K562 (cell line): ENCODE measurements at regions not wholly inside any gene's neighbourhood (a gene's known extent, or its start where the extent isn't known, plus 50 kb on each side); places are given as distances from the start of the nearest gene placed in this dataset.

Source experiments
- BMI1 ChIP-seq: fragments of 150-350 bp; IDR thresholded peaks from 2 replicates; pipeline ENCODE4 v1.6.1; 2014; ENCODE audit warnings: low read length
- CBFB ChIP-seq: sonication (generic); formaldehyde crosslinking; IDR thresholded peaks from 2 replicates; pipeline ENCODE4 v1.4.0; 2020; ENCODE audit warnings: mild to moderate bottlenecking, missing genetic modification reagents
- ETV6 ChIP-seq, 3 experiments: fragments of 150-350 bp in 1 of 3; sonication (generic) in 1 of 3; formaldehyde crosslinking in 1 of 3; IDR thresholded peaks; 2 replicates each; pipeline versions ENCODE4 v1.6.1 to v1.8.0; 2014 to 2022; ENCODE audit warnings: borderline replicate concordance in 2 of 3, low read depth in 2 of 3, antibody characterized with exemption in 1 of 3, low read length in 1 of 3, mild to moderate bottlenecking in 1 of 3, missing genetic modification reagents in 1 of 3
- FOXJ3 ChIP-seq: sonication (generic); formaldehyde crosslinking; IDR thresholded peaks from 2 replicates; pipeline ENCODE4 v1.4.0; 2020; ENCODE audit warnings: mild to moderate bottlenecking, missing genetic modification reagents
- KAT8 ChIP-seq: fragments of 450-650 bp; IDR thresholded peaks from 2 replicates; pipeline ENCODE4 v1.6.1; 2016; ENCODE audit warnings: low read depth, mild to moderate bottlenecking
- L3MBTL2 ChIP-seq: fragments of 450-650 bp; IDR thresholded peaks from 2 replicates; pipeline ENCODE4 v1.6.1; 2016; ENCODE audit warnings: mild to moderate bottlenecking, moderate library complexity
- MCM5 ChIP-seq: fragments of 450-650 bp; IDR thresholded peaks from 2 replicates; pipeline ENCODE4 v1.6.1; 2016; ENCODE audit warnings: low read depth
- MEIS2 ChIP-seq: fragments of 450-650 bp; IDR thresholded peaks from 2 replicates; pipeline ENCODE4 v1.6.1; 2014; ENCODE audit warnings: mild to moderate bottlenecking; ENCODE audit not compliant: partially characterized antibody
- NR2C1 ChIP-seq, 2 experiments: fragments of 450-650 bp; IDR thresholded peaks; 2 replicates each; pipeline ENCODE4 v1.6.1; 2017; ENCODE audit warnings: mild to moderate bottlenecking in 2 of 2, antibody characterized with exemption in 1 of 2, inconsistent platforms in 1 of 2, missing compliant biosample characterization in 1 of 2, missing genetic modification characterization in 1 of 2
- PTTG1 ChIP-seq: fragments of 450-650 bp; IDR thresholded peaks from 2 replicates; pipeline ENCODE4 v1.6.1; 2016; ENCODE audit warnings: low read depth, mild to moderate bottlenecking, missing genetic modification characterization, missing compliant biosample characterization
- RCOR1 ChIP-seq, 2 experiments: IDR thresholded peaks; 2 replicates each; pipeline ENCODE4 v1.6.1; 2012; ENCODE audit warnings: low read depth in 2 of 2, low read length in 2 of 2, borderline replicate concordance in 1 of 2, improper control_type of control experiment in 1 of 2
- SMAD4 ChIP-seq: fragments of 250-450 bp; sonication (Bioruptor Pico); conservative IDR thresholded peaks from 2 replicates; pipeline ENCODE4 v1.8.0; 2021; ENCODE audit warnings: inconsistent platforms, mild to moderate bottlenecking, moderate library complexity
- XRCC5 ChIP-seq: fragments of 200-400 bp; formaldehyde crosslinking; IDR thresholded peaks from 2 replicates; pipeline ENCODE4 v1.6.1; 2017; ENCODE audit warnings: low read depth, mild to moderate bottlenecking, low read length
- ZKSCAN3 ChIP-seq: fragments of 250-450 bp; sonication (Bioruptor Pico); IDR thresholded peaks from 2 replicates; pipeline ENCODE4 v1.4.0; 2020
- ZNF584 ChIP-seq: fragments of 200-800 bp; sonication (Bioruptor generic); IDR thresholded peaks from 2 replicates; pipeline ENCODE4 v1.6.1; 2016; ENCODE audit warnings: low read depth, mild to moderate bottlenecking, missing genetic modification characterization, missing compliant biosample characterization
- TF ChIP-seq, protein P1 (sequence below): IDR thresholded peaks from 2 replicates; pipeline ENCODE4 v1.6.1; 2014; ENCODE audit warnings: antibody characterized with exemption
- TF ChIP-seq, protein P2 (sequence below): sonication (generic); formaldehyde crosslinking; IDR thresholded peaks from 2 replicates; pipeline ENCODE4 v1.8.0; 2023; ENCODE audit warnings: mild to moderate bottlenecking, missing genetic modification reagents
- TF ChIP-seq, protein P3 (sequence below): sonication (generic); IDR thresholded peaks from 2 replicates; pipeline ENCODE4 v1.6.1; 2016
- TF ChIP-seq, protein P4 (sequence below): fragments of 250-450 bp; sonication (Bioruptor Pico); IDR thresholded peaks from 2 replicates; pipeline ENCODE4 v1.9.0; 2021; ENCODE audit warnings: mild to moderate bottlenecking, inconsistent platforms

DNA sequence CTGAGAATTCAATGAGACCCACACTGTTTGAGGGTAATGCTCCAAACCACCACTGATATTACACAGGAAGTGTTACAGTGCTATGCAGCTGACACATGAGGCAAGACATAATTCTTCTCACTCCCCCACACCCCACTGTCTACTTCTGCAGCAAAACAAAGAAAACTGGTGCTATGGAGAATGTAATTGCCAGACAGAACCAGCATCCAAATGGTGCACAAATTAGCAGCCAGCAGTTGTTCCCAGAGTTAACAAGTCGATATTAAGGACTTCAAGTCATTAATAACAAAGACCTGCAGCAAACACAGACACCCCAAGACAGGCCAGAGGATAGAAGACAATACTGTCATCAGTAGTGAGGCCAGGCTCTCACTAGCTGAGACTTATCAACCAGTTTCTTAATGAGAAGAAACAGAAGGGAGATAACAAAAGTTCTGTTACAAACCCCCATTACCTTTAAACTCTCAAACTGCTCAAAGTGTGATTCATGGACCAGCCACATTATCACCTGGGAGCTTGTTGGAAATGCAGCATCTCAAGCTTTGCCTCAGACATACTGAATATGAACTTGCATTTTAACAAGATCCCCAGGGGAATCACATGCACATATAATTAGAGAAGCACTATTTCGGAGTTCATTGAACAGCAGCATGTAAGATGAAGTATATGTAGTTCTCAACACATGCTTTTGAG, 58.7 kb upstream of the FNDC3B start (continued):
- TF ChIP-seq ETV6 (IDR thresholded peaks at IDR 0.05; ENCODE audit: borderline replicate concordance in 1 of 2, low read depth in 2 of 2, low read length in 1 of 2) (0 out of 4 replicates have a peak, but pooled peaks of 1 of the 2 experiments have one; percentile 50), ETV6 (CRISPR knock-in tag; IDR thresholded peaks at IDR 0.05; ENCODE audit: borderline replicate concordance) (no peak), RCOR1 (IDR thresholded peaks at IDR 0.05; ENCODE audit: borderline replicate concordance in 1 of 2, low read depth in 2 of 2, low read length in 2 of 2) (peak in 1 of 2 experiments; percentile 18; a peak in 1 of 4 replicates), FOXJ3 (CRISPR knock-in tag) (no peak), CBFB (no peak), ZNF584 (CRISPR knock-in tag) (peak; percentile 80), KAT8 (no peak), L3MBTL2 (peak; percentile 52; the same call in 1 of the 2 replicates), MCM5 (no peak), BMI1 (no peak), PTTG1 (tag) (no peak; the same call in 1 of the 2 replicates), NR2C1 (IDR thresholded peaks at IDR 0.05) (no peak), NR2C1 (tag; IDR thresholded peaks at IDR 0.05) (peak; percentile 21; the same call in 1 of the 2 replicates), SMAD4 (CRISPR knock-in tag) (peak; percentile 87), ZKSCAN3 (CRISPR knock-in tag) (no peak), XRCC5 (no peak), MEIS2 (peak; percentile 97)
- TF ChIP-seq, protein P1, sequence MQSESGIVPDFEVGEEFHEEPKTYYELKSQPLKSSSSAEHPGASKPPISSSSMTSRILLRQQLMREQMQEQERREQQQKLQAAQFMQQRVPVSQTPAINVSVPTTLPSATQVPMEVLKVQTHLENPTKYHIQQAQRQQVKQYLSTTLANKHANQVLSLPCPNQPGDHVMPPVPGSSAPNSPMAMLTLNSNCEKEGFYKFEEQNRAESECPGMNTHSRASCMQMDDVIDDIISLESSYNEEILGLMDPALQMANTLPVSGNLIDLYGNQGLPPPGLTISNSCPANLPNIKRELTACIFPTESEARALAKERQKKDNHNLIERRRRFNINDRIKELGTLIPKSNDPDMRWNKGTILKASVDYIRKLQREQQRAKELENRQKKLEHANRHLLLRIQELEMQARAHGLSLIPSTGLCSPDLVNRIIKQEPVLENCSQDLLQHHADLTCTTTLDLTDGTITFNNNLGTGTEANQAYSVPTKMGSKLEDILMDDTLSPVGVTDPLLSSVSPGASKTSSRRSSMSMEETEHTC, result no peak
- TF ChIP-seq, protein P2, sequence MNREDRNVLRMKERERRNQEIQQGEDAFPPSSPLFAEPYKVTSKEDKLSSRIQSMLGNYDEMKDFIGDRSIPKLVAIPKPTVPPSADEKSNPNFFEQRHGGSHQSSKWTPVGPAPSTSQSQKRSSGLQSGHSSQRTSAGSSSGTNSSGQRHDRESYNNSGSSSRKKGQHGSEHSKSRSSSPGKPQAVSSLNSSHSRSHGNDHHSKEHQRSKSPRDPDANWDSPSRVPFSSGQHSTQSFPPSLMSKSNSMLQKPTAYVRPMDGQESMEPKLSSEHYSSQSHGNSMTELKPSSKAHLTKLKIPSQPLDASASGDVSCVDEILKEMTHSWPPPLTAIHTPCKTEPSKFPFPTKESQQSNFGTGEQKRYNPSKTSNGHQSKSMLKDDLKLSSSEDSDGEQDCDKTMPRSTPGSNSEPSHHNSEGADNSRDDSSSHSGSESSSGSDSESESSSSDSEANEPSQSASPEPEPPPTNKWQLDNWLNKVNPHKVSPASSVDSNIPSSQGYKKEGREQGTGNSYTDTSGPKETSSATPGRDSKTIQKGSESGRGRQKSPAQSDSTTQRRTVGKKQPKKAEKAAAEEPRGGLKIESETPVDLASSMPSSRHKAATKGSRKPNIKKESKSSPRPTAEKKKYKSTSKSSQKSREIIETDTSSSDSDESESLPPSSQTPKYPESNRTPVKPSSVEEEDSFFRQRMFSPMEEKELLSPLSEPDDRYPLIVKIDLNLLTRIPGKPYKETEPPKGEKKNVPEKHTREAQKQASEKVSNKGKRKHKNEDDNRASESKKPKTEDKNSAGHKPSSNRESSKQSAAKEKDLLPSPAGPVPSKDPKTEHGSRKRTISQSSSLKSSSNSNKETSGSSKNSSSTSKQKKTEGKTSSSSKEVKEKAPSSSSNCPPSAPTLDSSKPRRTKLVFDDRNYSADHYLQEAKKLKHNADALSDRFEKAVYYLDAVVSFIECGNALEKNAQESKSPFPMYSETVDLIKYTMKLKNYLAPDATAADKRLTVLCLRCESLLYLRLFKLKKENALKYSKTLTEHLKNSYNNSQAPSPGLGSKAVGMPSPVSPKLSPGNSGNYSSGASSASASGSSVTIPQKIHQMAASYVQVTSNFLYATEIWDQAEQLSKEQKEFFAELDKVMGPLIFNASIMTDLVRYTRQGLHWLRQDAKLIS, result no peak
- TF ChIP-seq, protein P3, sequence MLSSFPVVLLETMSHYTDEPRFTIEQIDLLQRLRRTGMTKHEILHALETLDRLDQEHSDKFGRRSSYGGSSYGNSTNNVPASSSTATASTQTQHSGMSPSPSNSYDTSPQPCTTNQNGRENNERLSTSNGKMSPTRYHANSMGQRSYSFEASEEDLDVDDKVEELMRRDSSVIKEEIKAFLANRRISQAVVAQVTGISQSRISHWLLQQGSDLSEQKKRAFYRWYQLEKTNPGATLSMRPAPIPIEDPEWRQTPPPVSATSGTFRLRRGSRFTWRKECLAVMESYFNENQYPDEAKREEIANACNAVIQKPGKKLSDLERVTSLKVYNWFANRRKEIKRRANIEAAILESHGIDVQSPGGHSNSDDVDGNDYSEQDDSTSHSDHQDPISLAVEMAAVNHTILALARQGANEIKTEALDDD, result 0 out of 2 replicates have a peak, but pooled peaks have one; percentile 33
- TF ChIP-seq, protein P4, sequence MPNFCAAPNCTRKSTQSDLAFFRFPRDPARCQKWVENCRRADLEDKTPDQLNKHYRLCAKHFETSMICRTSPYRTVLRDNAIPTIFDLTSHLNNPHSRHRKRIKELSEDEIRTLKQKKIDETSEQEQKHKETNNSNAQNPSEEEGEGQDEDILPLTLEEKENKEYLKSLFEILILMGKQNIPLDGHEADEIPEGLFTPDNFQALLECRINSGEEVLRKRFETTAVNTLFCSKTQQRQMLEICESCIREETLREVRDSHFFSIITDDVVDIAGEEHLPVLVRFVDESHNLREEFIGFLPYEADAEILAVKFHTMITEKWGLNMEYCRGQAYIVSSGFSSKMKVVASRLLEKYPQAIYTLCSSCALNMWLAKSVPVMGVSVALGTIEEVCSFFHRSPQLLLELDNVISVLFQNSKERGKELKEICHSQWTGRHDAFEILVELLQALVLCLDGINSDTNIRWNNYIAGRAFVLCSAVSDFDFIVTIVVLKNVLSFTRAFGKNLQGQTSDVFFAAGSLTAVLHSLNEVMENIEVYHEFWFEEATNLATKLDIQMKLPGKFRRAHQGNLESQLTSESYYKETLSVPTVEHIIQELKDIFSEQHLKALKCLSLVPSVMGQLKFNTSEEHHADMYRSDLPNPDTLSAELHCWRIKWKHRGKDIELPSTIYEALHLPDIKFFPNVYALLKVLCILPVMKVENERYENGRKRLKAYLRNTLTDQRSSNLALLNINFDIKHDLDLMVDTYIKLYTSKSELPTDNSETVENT (CRISPR knock-in tag), result no peak
